Mucosa of descending colon (tissue), 3 donors: ENCODE measurements at regions not wholly inside any gene's neighbourhood (a gene's known extent, or its start where the extent isn't known, plus 50 kb on each side); places are given as distances from the start of the nearest gene placed in this dataset.
A peak's percentile ranks its signal among the peaks of the same experiment; 100 is the strongest.

Source experiments
- ATAC-seq: fragments of 200-7000 bp; cut with Tn5 transposase; one replicate; pipeline ENCODE4 v1.9.1; 2020; ENCODE audit warnings: mild to moderate bottlenecking, moderate library complexity
- DNase-seq, 3 donors: peaks; one replicate each; pipeline ENCODE4 v3.0.0-alpha.2; 2020
- H3K36me3 ChIP-seq: fragments of 200-600 bp; one replicate; pipeline ENCODE4 v1.8.0; 2021; ENCODE audit warnings: low read depth, mild to moderate bottlenecking
- H3K4me1 ChIP-seq: fragments of 200-600 bp; one replicate; pipeline ENCODE4 v1.8.0; 2021; ENCODE audit warnings: low read depth, mild to moderate bottlenecking
- H3K4me3 ChIP-seq: fragments of 200-600 bp; one replicate; pipeline ENCODE4 v1.8.0; 2021; ENCODE audit warnings: mild to moderate bottlenecking
- H3K9me3 ChIP-seq: fragments of 200-600 bp; one replicate; pipeline ENCODE4 v1.8.0; 2021; ENCODE audit warnings: mild to moderate bottlenecking
- intact Hi-C, 2 donors: fragments of 100-400 bp; cut with DNase I in 1 of 2; cut with micrococcal nuclease in 1 of 2; formaldehyde crosslinking; loops; one replicate each; pipeline versions ENCODE4 v1.11.0 to v1.11.1; 2022; cut with DNase I, micrococcal nuclease
- TF ChIP-seq, protein P1 (sequence below): fragments of 200-600 bp; IDR thresholded peaks from one replicate; pipeline ENCODE4 v1.8.0; 2022; ENCODE audit warnings: antibody characterized with exemption, mild to moderate bottlenecking
- donor health status: DM: no; HTN: no; CAD: no; lungs with moderate emphysema.
- donor health status: DM: no; HTN: no; CAD: no.
- donor health status: DM: no; HTN: yes; CAD: no.

- Histone ChIP-seq H3K36me3 (no peaks in the 10 kb centered on the region), H3K4me3 (no peak overlapping the region), H3K4me1 (no peaks in the 10 kb centered on the region), H3K9me3 (no peaks in the 10 kb centered on the region)
- ATAC-seq (peak; percentile 58), DNase-seq (no peak)
- TF ChIP-seq, protein P1, sequence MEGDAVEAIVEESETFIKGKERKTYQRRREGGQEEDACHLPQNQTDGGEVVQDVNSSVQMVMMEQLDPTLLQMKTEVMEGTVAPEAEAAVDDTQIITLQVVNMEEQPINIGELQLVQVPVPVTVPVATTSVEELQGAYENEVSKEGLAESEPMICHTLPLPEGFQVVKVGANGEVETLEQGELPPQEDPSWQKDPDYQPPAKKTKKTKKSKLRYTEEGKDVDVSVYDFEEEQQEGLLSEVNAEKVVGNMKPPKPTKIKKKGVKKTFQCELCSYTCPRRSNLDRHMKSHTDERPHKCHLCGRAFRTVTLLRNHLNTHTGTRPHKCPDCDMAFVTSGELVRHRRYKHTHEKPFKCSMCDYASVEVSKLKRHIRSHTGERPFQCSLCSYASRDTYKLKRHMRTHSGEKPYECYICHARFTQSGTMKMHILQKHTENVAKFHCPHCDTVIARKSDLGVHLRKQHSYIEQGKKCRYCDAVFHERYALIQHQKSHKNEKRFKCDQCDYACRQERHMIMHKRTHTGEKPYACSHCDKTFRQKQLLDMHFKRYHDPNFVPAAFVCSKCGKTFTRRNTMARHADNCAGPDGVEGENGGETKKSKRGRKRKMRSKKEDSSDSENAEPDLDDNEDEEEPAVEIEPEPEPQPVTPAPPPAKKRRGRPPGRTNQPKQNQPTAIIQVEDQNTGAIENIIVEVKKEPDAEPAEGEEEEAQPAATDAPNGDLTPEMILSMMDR: no peak
- intact Hi-C loops: no loop called here
These were observed 117.2 kb downstream of the TMEM144 start for GRCh38 chr4:158327525-158327924.

- Histone ChIP-seq H3K36me3 (no peaks in the 10 kb centered on the region), H3K9me3 (no peaks in the 10 kb centered on the region), H3K4me3 (no peak overlapping the region), H3K4me1 (no peaks in the 10 kb centered on the region)
- no peak for ATAC-seq
- TF ChIP-seq, protein P1: no peak
- no peak for DNase-seq
- intact Hi-C loops: no loop called here
These were observed 121.6 kb downstream of the TMEM144 start for GRCh38 chr4:158331863-158332262.

DNA sequence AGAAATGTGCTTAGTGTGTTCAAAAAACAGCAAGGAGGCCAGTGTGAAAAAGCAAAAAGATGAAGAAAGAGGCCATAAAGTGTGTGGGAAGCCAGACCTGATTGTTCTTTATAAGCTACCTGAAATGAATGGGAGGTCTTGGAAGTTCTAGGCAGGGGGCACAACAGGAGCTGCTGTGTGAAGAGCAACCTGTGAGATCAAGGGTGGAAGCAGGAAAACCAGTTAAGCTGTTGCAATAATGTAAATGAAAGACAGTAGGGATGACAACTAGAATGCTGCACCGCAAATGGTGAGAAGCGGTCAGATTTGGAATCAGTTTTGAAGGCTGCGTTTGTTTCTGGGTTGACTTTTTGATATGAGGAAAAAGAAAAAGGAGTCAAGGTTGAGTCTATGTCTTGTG is 123.5 kb downstream of the TMEM144 start:
- no peak for ATAC-seq
- DNase-seq: no peak
- Histone ChIP-seq H3K4me1 (no peaks in the 10 kb centered on the region), H3K4me3 (no peak overlapping the region), H3K9me3 (no peaks in the 10 kb centered on the region), H3K36me3 (no peaks in the 10 kb centered on the region)
- intact Hi-C loops: no loop called here
- TF ChIP-seq, protein P1: no peak

GRCh38 chr4:158341896-158342295 is 131.6 kb downstream of the TMEM144 start:
- H3K4me3 ChIP-seq: no peak overlapping the region
- intact Hi-C loops: no loop called here
- H3K4me1 ChIP-seq: no peaks in the 10 kb centered on the region
- ATAC-seq: no peak
- H3K9me3 ChIP-seq: no peaks in the 10 kb centered on the region
- H3K36me3 ChIP-seq: no peaks in the 10 kb centered on the region
- TF ChIP-seq, protein P1: no peak
- no peak for DNase-seq

GRCh38 chr4:158346576-158346975 is 136.3 kb downstream of the TMEM144 start:
- Histone ChIP-seq H3K9me3 (no peaks in the 10 kb centered on the region), H3K4me3 (no peak overlapping the region), H3K36me3 (no peaks in the 10 kb centered on the region), H3K4me1 (no peaks in the 10 kb centered on the region)
- TF ChIP-seq, protein P1: no peak
- ATAC-seq (no peak), DNase-seq (no peak)
- intact Hi-C loops: no loop called here

GRCh38 chr4:158347556-158347955 is 137.3 kb downstream of the TMEM144 start:
- DNase-seq (no peak), ATAC-seq (no peak)
- no peaks in the 10 kb centered on the region for H3K9me3 ChIP-seq
- TF ChIP-seq, protein P1: no peak
- H3K4me1 ChIP-seq: no peaks in the 10 kb centered on the region
- no peak overlapping the region for H3K4me3 ChIP-seq
- intact Hi-C loops: no loop called here
- H3K36me3 ChIP-seq: no peaks in the 10 kb centered on the region
